HCT116 (cell line): ENCODE measurements at regions not wholly inside any gene's neighbourhood (a gene's known extent, or its start where the extent isn't known, plus 50 kb on each side); places are given as distances from the start of the nearest gene placed in this dataset.

Experiments used
- ATAC-seq: fragments of 200-7000 bp; cut with Tn5 transposase; 2 replicates; pipeline ENCODE4 v1.9.1; 2020; ENCODE audit warnings: mild to moderate bottlenecking, moderate library complexity
- BruUV-seq: library from RNA; stranded (reverse); fragments of 400-500 nt; replicated peaks from 2 replicates; lab custom pipeline; 2021; lab: Mats Ljungman, UMichigan
- CTCF ChIA-PET: fragments of 300-600 bp; sonication (Branson Sonifier 250); formaldehyde crosslinking; loops from one replicate; lab custom pipeline; 2021; ENCODE audit warnings: antibody characterized with exemption; lab: Charles Lee
- POLR2A ChIA-PET: fragments of 300-600, 350-600 bp; sonication (Branson Sonifier 250); formaldehyde crosslinking; loops from one replicate; lab custom pipeline; 2021; ENCODE audit warnings: antibody characterized with exemption; lab: Charles Lee
- RAD21 ChIA-PET, 2 experiments: fragments of 300-600 bp; sonication (Branson Sonifier 250); formaldehyde crosslinking; loops; one replicate each; lab custom pipeline; 2023; ENCODE audit warnings: low total read pairs in 2 of 2; ENCODE audit not compliant: uncharacterized antibody in 2 of 2, unreplicated experiment in 2 of 2, low non-redundant PET in 1 of 2; lab: Charles Lee
- DNase-seq: peaks from one replicate; pipeline ENCODE4 v3.0.0-alpha.2; 2010; ENCODE audit warnings: low read depth, low spot score
- H2AFZ ChIP-seq: fragments of 200-600 bp; shearing (Covaris generic), sonication (generic); 2 replicates; pipeline ENCODE4 v1.6.1; 2017; ENCODE audit warnings: low read depth, mixed run types, mixed read lengths, antibody characterized with exemption, low read length; ENCODE audit not compliant: poor library complexity, severe bottlenecking
- H3K27ac ChIP-seq: 2 replicates; pipeline ENCODE4 v1.5.1; 2012; ENCODE audit warnings: low read depth, low read length
- H3K27me3 ChIP-seq: fragments of 200-600 bp; sonication (generic); 2 replicates; pipeline ENCODE4 v1.6.1; 2016; ENCODE audit warnings: mixed run types, low read length, mixed read lengths; ENCODE audit not compliant: insufficient read depth
- H3K36me3 ChIP-seq, 2 experiments: fragments of 200-500 bp in 1 of 2; fragments of 200-600 bp in 1 of 2; sonication (Bioruptor generic) in 1 of 2; sonication (generic) in 1 of 2; 2 replicates each; pipeline versions ENCODE4 v1.5.1 to v1.6.1; 2014 to 2016; ENCODE audit warnings: low read length in 2 of 2, inconsistent platforms in 1 of 2, mixed read lengths in 1 of 2, mixed run types in 1 of 2; ENCODE audit not compliant: insufficient read depth in 2 of 2, control insufficient read depth in 1 of 2
- H3K4me1 ChIP-seq, 2 experiments: fragments of 200-600 bp in 1 of 2; sonication (generic) in 1 of 2; 2 replicates each; pipeline versions ENCODE4 v1.5.1 to v1.6.1; 2012 to 2017; ENCODE audit warnings: low read length in 2 of 2, inconsistent platforms in 1 of 2, mild to moderate bottlenecking in 1 of 2, mixed read lengths in 1 of 2, mixed run types in 1 of 2, moderate library complexity in 1 of 2; ENCODE audit not compliant: insufficient read depth in 2 of 2, control insufficient read depth in 1 of 2
- H3K4me2 ChIP-seq: fragments of 200-600 bp; sonication (generic); 2 replicates; pipeline ENCODE4 v1.6.1; 2017; ENCODE audit warnings: mixed run types, low read length, mixed read lengths
- H3K4me3 ChIP-seq, 2 experiments: fragments of 200-600 bp in 1 of 2; sonication (generic) in 1 of 2; replicated peaks in 1 of 2; 2 replicates each; pipeline ENCODE4 v1.5.1; 2011 to 2016; ENCODE audit warnings: low read length in 2 of 2, control low read depth in 1 of 2, low read depth in 1 of 2, mild to moderate bottlenecking in 1 of 2, mixed read lengths in 1 of 2, mixed run types in 1 of 2
- H3K79me2 ChIP-seq: fragments of 200-600 bp; sonication (generic); 2 replicates; pipeline ENCODE4 v1.6.1; 2017; ENCODE audit warnings: mild to moderate bottlenecking, mixed run types, low read length, moderate library complexity, mixed read lengths; ENCODE audit not compliant: insufficient read depth
- H3K9ac ChIP-seq: fragments of 200-600 bp; sonication (generic); 2 replicates; pipeline ENCODE4 v1.6.1; 2016; ENCODE audit warnings: low read length, mixed read lengths
- H3K9me2 ChIP-seq: fragments of 200-600 bp; sonication (generic), shearing (Covaris generic); 2 replicates; pipeline ENCODE4 v1.6.1; 2017; ENCODE audit warnings: mixed run types, mild to moderate bottlenecking, moderate library complexity; ENCODE audit not compliant: insufficient read depth
- H3K9me3 ChIP-seq, 2 experiments: fragments of 200-500 bp in 1 of 2; fragments of 200-600 bp in 1 of 2; sonication (Bioruptor generic) in 1 of 2; sonication (generic) in 1 of 2; 2 replicates each; pipeline ENCODE4 v1.6.1; 2014 to 2017; ENCODE audit warnings: low read length in 2 of 2, mixed read lengths in 2 of 2, inconsistent platforms in 1 of 2, low read depth in 1 of 2, mild to moderate bottlenecking in 1 of 2, mixed run types in 1 of 2, moderate library complexity in 1 of 2; ENCODE audit not compliant: control insufficient read depth in 1 of 2, insufficient read depth in 1 of 2
- H4K20me1 ChIP-seq: fragments of 200-600 bp; sonication (generic), shearing (Covaris generic); 2 replicates; pipeline ENCODE4 v1.6.1; 2017; ENCODE audit warnings: mixed run types, mild to moderate bottlenecking, moderate library complexity; ENCODE audit not compliant: insufficient read depth
- ATF3 ChIP-seq: IDR thresholded peaks from 2 replicates; pipeline ENCODE4 v1.6.1; 2012
- CBX3 ChIP-seq: IDR thresholded peaks from 2 replicates; pipeline ENCODE4 v1.6.1; 2012; ENCODE audit warnings: low read depth
- CTCF ChIP-seq, 3 experiments: fragments of 200-600 bp in 1 of 3; sonication (generic) in 1 of 3; IDR thresholded peaks in 2 of 3; conservative IDR thresholded peaks in 1 of 3; 2 replicates each; pipeline ENCODE4 v1.5.1; 2012 to 2017; ENCODE audit warnings: low read depth in 2 of 3, low read length in 2 of 3, antibody characterized with exemption in 1 of 3, borderline replicate concordance in 1 of 3, control low read depth in 1 of 3, mild to moderate bottlenecking in 1 of 3, mixed read lengths in 1 of 3, mixed run types in 1 of 3, moderate library complexity in 1 of 3; ENCODE audit not compliant: insufficient read depth in 1 of 3
- EGR1 ChIP-seq: IDR thresholded peaks from 2 replicates; pipeline ENCODE4 v1.6.1; 2012; ENCODE audit warnings: low read depth
- EZH2 ChIP-seq: fragments of 200-600 bp; sonication (generic); IDR thresholded peaks from 2 replicates; pipeline ENCODE4 v1.6.1; 2017; ENCODE audit warnings: antibody characterized with exemption, mixed run types
- EZH2phosphoT487 ChIP-seq: fragments of 200-600 bp; IDR thresholded peaks from 2 replicates; pipeline ENCODE4 v1.6.1; 2018; ENCODE audit warnings: antibody characterized with exemption, borderline replicate concordance
- MAX ChIP-seq: IDR thresholded peaks from 2 replicates; pipeline ENCODE4 v1.6.1; 2012
- POLR2A ChIP-seq: IDR thresholded peaks from 2 replicates; pipeline ENCODE4 v1.7.0; 2011; ENCODE audit warnings: borderline replicate concordance; ENCODE audit not compliant: insufficient read depth, insufficient read length; ENCODE audit errors: extremely low read depth
- REST ChIP-seq: IDR thresholded peaks from 2 replicates; pipeline ENCODE4 v1.6.1; 2012; ENCODE audit warnings: low read depth
- SIN3A ChIP-seq: IDR thresholded peaks from 2 replicates; pipeline ENCODE4 v1.6.1; 2012; ENCODE audit warnings: low read depth
- SP1 ChIP-seq: IDR thresholded peaks from 2 replicates; pipeline ENCODE4 v1.6.1; 2012; ENCODE audit warnings: low read depth
- SRF ChIP-seq: IDR thresholded peaks from 2 replicates; pipeline ENCODE4 v1.6.1; 2012; ENCODE audit warnings: low read depth
- TCF7L2 ChIP-seq: IDR thresholded peaks from 2 replicates; pipeline ENCODE4 v1.7.0; 2011; ENCODE audit warnings: borderline replicate concordance, inconsistent platforms; ENCODE audit not compliant: insufficient read depth, insufficient read length; ENCODE audit errors: extremely low read depth
- YY1 ChIP-seq: IDR thresholded peaks from 2 replicates; pipeline ENCODE4 v1.6.1; 2011; ENCODE audit warnings: low read length, low read depth, moderate library complexity, mild to moderate bottlenecking; ENCODE audit not compliant: insufficient replicate concordance; ENCODE audit errors: extremely low read depth
- ZBTB33 ChIP-seq: IDR thresholded peaks from 2 replicates; pipeline ENCODE4 v1.6.1; 2011; ENCODE audit warnings: mild to moderate bottlenecking, low read length, moderate library complexity; ENCODE audit not compliant: insufficient replicate concordance; ENCODE audit errors: extremely low read depth
- ZFX ChIP-seq: fragments of 450-650 bp; IDR thresholded peaks from 2 replicates; pipeline ENCODE4 v1.6.1; 2017
- ZNF274 ChIP-seq: fragments of 200-500 bp; sonication (Bioruptor generic); IDR thresholded peaks from 2 replicates; pipeline ENCODE4 v1.6.1; 2014; ENCODE audit warnings: mild to moderate bottlenecking, low read depth, low read length, inconsistent platforms
- intact Hi-C: fragments of 100-400 bp; cut with micrococcal nuclease; formaldehyde crosslinking; loops from 2 replicates; pipeline ENCODE4 v1.10.0; 2022

- ATAC-seq (no peak), DNase-seq (no peak)
- Histone ChIP-seq H3K9ac (no peak overlapping the region), H2AFZ (no peak overlapping the region), H3K27ac (no peak overlapping the region), H3K36me3 (no peaks in the 10 kb centered on the region), H3K4me2 (no peak overlapping the region), H3K9me3 (no peaks in the 10 kb centered on the region), H3K9me2 (no peaks in the 10 kb centered on the region), H3K4me3 (no peak overlapping the region), H3K27me3 (no peaks in the 10 kb centered on the region), H4K20me1 (no peaks in the 10 kb centered on the region), H3K4me1 (peaks cover 0 to 5% of the 10 kb centered on the region in 2 experiments; a peak in 1 of 4 replicates), H3K79me2 (no peaks in the 10 kb centered on the region)
- intact Hi-C loops = loop anchor here (5.0 to 10.0 kb wide), 2 partner anchors 195 to 683 kb away; no protein-coding TSS in a partner anchor
- CTCF ChIA-PET = no interaction called here
- no TSS peak for BruUV-seq
- RAD21 ChIA-PET = no interaction called here
- POLR2A ChIA-PET = no interaction called here
- TF ChIP-seq EZH2 (no peak), ZBTB33 (no peak), SIN3A (no peak), TCF7L2 (no peak), ZFX (no peak), ATF3 (no peak), CTCF (IDR thresholded peaks at IDR 0.05 in 2 of 3, conservative IDR thresholded peaks at IDR 0.05 in 1 of 3; ENCODE audit: borderline replicate concordance in 1 of 3, insufficient read depth in 1 of 3, low read depth in 2 of 3, low read length in 2 of 3) (no peak), ZNF274 (no peak), MAX (no peak), REST (no peak), SP1 (no peak), YY1 (no peak), SRF (no peak), EGR1 (no peak), POLR2A (no peak), EZH2phosphoT487 (no peak), CBX3 (no peak)
Observed at GRCh38 chr21:28747464-28747863, 245.2 kb downstream of the LTN1 start.
